Dendritic cell treated with granulocyte-macrophage colony-stimulating factor and Interleukin-4, amounts not matched to agents 40 ng/mL and 50 ng/mL, for 4 days (primary cell): ENCODE measurements at regions not wholly inside any gene's neighbourhood (a gene's known extent, or its start where the extent isn't known, plus 50 kb on each side); places are given as distances from the start of the nearest gene placed in this dataset.
"Not testable (repeated sequence)": the region's sequence is repeated elsewhere in the genome, so short reads cannot be mapped to it uniquely, and the experiment has no call there.

Source experiments
- H3K27ac Mint-ChIP-seq: one replicate; pipeline ENCODE4 v1.8.0; 2022; ENCODE audit warnings: mild to moderate bottlenecking, mixed read lengths
- H3K27me3 Mint-ChIP-seq: one replicate; pipeline ENCODE4 v1.8.0; 2022; ENCODE audit warnings: mild to moderate bottlenecking, mixed read lengths
- H3K36me3 Mint-ChIP-seq: one replicate; pipeline ENCODE4 v1.8.0; 2022; ENCODE audit warnings: low read depth, mixed read lengths
- H3K4me1 Mint-ChIP-seq: one replicate; pipeline ENCODE4 v1.8.0; 2022; ENCODE audit warnings: low read depth, mixed read lengths
- H3K4me3 Mint-ChIP-seq: one replicate; pipeline ENCODE4 v1.8.0; 2022; ENCODE audit warnings: mild to moderate bottlenecking, moderate library complexity, mixed read lengths
- H3K9me3 Mint-ChIP-seq: one replicate; pipeline ENCODE4 v1.8.0; 2022; ENCODE audit warnings: mixed read lengths
- intact Hi-C: fragments of 100-400 bp; cut with micrococcal nuclease; formaldehyde crosslinking; loops from one replicate; pipeline ENCODE4 v1.15.0; 2022

- Mint-ChIP-seq H3K27ac (no peak overlapping the region), H3K4me3 (no peak overlapping the region), H3K9me3 (no peaks in the 10 kb centered on the region), H3K4me1 (no peaks in the 10 kb centered on the region), H3K27me3 (no peaks in the 10 kb centered on the region), H3K36me3 (no peaks in the 10 kb centered on the region)
- intact Hi-C loops: no loop called here
These were observed 326.4 kb downstream of the DCHS2 start for GRCh38 chr4:154164931-154165839.

DNA sequence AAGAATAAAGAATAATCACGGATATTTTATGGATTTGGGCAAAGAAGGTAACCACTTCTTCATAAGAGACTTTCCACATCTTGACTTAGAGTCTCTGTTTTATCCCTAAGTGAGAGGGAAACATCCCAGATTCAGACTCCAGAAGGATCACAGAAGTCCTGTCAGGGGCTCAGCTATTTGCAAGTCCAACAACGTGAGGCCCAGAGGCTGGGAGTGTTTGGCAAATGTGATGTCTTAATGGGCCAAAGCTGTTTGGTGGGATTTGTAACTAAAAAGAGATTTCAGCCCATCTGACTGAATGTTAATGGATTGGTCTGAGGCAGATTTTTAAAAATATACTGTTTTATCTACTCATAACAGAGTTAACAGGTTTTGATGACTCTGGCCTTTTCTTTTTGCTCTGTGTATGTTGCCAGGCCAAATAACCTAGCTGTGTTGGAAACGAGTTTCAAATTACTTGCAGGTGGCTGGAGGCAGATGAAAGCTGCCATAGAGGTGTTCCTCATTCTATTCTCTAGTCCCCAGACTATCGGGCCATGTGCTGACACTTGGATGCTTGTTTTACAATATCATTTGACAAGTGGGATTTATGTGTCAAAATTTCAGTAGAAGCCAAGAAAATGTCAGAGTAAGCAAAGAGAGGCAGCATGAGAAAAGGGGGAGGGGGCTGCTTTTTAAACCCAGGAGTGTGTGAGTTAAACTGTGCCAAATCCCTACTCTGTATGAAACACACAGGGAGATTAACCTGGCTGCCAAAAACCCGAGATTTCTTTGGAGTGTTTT, 330.9 kb downstream of the DCHS2 start:
- no peaks in the 10 kb centered on the region for H3K9me3 Mint-ChIP-seq
- intact Hi-C loops: no loop called here
- no peak overlapping the region for H3K27ac Mint-ChIP-seq
- H3K36me3 Mint-ChIP-seq: no peaks in the 10 kb centered on the region
- no peak overlapping the region for H3K4me3 Mint-ChIP-seq
- H3K4me1 Mint-ChIP-seq: no peaks in the 10 kb centered on the region
- H3K27me3 Mint-ChIP-seq: no peaks in the 10 kb centered on the region

DNA sequence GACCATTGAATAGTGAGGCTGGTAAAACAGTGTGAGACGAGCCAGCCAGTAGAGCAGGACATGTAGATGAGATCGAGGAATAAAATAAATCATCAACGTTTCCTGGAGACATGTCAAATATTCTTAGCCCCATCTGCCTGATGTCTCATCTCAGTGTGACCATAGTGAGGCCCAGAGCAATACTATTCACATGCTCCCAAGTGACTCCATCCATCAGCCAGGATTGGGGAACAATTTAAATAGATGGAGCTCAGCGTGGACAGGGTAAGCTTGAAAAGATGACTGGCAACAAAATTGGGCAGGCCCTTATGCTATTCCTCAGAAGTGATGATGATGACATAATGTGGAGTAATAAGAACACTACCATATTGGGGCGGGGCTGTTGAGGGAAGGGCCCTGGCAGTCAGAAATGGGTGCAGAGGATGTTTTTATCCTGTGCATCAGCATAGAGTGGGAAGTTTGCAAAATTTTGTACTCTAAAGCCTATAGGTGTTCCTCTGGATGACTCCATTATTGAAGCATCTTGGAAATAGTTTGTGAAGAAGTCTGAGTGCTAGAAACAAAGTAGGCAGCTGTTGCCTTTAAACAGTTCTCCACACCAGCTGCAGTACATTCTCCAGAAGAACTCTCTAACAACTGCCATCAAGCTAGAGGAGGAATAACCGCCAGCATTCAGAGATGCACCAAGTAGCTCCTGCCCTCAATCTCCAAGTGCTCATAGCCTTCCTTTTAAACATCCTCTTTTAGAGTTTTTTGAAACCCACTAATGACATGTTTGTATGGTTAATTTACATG, 333.0 kb downstream of the DCHS2 start:
- no peak overlapping the region for H3K4me3 Mint-ChIP-seq
- intact Hi-C loops: no loop called here
- H3K4me1 Mint-ChIP-seq: no peaks in the 10 kb centered on the region
- H3K9me3 Mint-ChIP-seq: no peaks in the 10 kb centered on the region
- no peaks in the 10 kb centered on the region for H3K27me3 Mint-ChIP-seq
- no peaks in the 10 kb centered on the region for H3K36me3 Mint-ChIP-seq
- no peak overlapping the region for H3K27ac Mint-ChIP-seq

- Mint-ChIP-seq H3K27ac (no peak overlapping the region), H3K4me1 (no peaks in the 10 kb centered on the region), H3K4me3 (no peak overlapping the region)
These were observed 339.1 kb downstream of the DCHS2 start for GRCh38 chr4:154152546-154152945.

DNA sequence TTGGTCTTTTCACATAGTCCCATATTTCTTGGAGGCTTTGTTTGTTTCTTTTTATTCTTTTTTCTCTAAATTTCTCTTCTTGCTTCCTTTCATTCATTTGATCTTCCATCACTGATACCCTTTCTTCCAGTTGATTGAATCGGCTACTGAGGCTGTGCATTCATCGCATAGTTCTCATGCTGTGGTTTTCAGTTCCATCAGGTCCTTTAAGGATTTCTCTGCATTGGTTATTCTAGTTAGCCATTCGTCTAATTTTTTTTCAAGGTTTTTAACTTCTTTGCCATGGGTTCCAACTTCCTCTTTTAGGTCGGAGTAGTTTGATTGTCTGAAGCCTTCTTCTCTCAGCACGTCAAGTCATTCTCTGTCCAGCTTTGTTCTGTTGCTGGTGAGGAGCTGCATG, 342.4 kb downstream of the DCHS2 start:
- H3K27me3 Mint-ChIP-seq, H3K36me3 Mint-ChIP-seq, H3K4me3 Mint-ChIP-seq, H3K27ac Mint-ChIP-seq, H3K9me3 Mint-ChIP-seq, intact Hi-C loops, H3K4me1 Mint-ChIP-seq: not testable (repeated sequence)

More at GRCh38 chr4:154152546-154152945, 339.1 kb downstream of the DCHS2 start:
- Mint-ChIP-seq H3K27me3 (no peaks in the 10 kb centered on the region), H3K36me3 (no peaks in the 10 kb centered on the region), H3K9me3 (peaks cover 8% of the 10 kb centered on the region)
- intact Hi-C loops: no loop called here

GRCh38 chr4:154143720-154144119, 347.9 kb downstream of the DCHS2 start:
- Mint-ChIP-seq H3K4me3 (no peak overlapping the region), H3K27ac (no peak overlapping the region)
- intact Hi-C loops: no loop called here

DNA sequence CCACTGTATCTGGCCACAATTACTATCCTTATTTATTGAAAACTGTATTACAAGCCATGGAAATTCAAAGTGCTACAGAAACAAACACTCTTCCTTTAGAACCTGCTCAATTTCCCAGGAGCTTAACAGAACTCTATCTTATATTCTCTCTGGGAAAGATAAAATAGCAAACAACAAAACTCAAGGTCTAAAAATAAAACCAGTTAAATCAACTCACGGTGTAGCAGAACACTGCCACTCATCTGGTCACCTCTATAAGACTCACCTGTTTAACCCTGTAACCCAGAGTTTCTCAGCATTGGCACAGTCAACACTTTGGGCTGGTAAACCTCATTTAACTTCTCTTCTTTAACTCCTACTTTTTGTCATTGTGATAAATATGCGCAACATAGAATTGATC, 348.9 kb downstream of the DCHS2 start:
- H3K9me3 Mint-ChIP-seq: no peaks in the 10 kb centered on the region
- H3K27ac Mint-ChIP-seq: no peak overlapping the region
- H3K4me1 Mint-ChIP-seq: no peaks in the 10 kb centered on the region
- H3K4me3 Mint-ChIP-seq: no peak overlapping the region
- no peaks in the 10 kb centered on the region for H3K27me3 Mint-ChIP-seq
- intact Hi-C loops: no loop called here
- H3K36me3 Mint-ChIP-seq: no peaks in the 10 kb centered on the region

More at GRCh38 chr4:154143720-154144119, 347.9 kb downstream of the DCHS2 start:
- H3K9me3 Mint-ChIP-seq: no peaks in the 10 kb centered on the region
- H3K4me1 Mint-ChIP-seq: no peaks in the 10 kb centered on the region
- no peaks in the 10 kb centered on the region for H3K27me3 Mint-ChIP-seq
- H3K36me3 Mint-ChIP-seq: no peaks in the 10 kb centered on the region

DNA sequence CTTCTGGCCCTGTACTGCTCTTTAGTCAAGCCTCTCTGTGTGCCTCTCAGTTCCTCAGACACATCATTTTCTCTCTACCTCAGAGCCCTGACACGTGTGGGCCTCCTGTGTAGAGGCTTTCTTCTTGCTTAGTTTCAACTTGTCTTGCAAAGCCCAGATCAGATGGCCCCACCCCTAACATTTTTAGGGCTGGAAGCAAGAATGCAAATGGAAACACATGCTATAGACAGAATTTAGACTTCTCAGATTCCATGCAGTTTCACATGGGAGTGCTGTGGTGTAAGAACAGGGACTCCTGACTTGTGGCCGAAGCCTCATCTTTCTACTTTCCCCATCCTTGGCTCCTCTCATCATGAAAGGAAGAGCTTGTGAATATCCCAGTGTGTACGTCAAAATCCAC, 350.7 kb downstream of the DCHS2 start:
- H3K4me3 Mint-ChIP-seq: no peak overlapping the region
- H3K27ac Mint-ChIP-seq: no peak overlapping the region
- intact Hi-C loops: no loop called here
- H3K4me1 Mint-ChIP-seq: no peaks in the 10 kb centered on the region
- no peaks in the 10 kb centered on the region for H3K36me3 Mint-ChIP-seq
- no peaks in the 10 kb centered on the region for H3K27me3 Mint-ChIP-seq
- H3K9me3 Mint-ChIP-seq: no peaks in the 10 kb centered on the region

- Mint-ChIP-seq H3K36me3 (no peaks in the 10 kb centered on the region), H3K4me3 (no peak overlapping the region), H3K27ac (no peak overlapping the region), H3K4me1 (no peaks in the 10 kb centered on the region), H3K9me3 (no peaks in the 10 kb centered on the region), H3K27me3 (no peaks in the 10 kb centered on the region)
- intact Hi-C loops: no loop called here
These were observed 348.5 kb upstream of the SFRP2 start for GRCh38 chr4:154137320-154137905.

DNA sequence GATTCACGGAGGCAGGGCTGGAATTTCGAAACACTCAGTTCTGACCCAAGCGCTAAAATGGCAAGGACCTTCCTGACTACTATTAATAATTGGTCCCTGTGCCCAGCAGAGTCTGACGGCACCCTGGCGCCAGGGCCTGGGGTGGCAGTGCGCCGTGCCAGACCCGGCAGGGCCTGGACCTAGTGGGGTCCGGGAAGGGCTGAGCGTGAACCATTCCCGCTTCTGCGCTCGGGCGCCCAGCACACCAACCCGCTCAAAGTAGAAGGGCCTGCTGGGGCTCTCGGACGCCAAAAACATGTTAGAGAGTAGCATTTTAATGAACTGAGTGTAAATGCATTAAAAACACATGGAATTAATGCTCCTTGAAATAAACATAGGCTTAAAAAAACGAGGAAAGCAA, 346.7 kb upstream of the SFRP2 start:
- H3K27ac Mint-ChIP-seq: no peak overlapping the region
- H3K9me3 Mint-ChIP-seq: no peaks in the 10 kb centered on the region
- intact Hi-C loops: no loop called here
- H3K4me1 Mint-ChIP-seq: no peaks in the 10 kb centered on the region
- H3K27me3 Mint-ChIP-seq: no peaks in the 10 kb centered on the region
- H3K36me3 Mint-ChIP-seq: no peaks in the 10 kb centered on the region
- no peak overlapping the region for H3K4me3 Mint-ChIP-seq

- Mint-ChIP-seq H3K9me3 (peaks cover 10% of the 10 kb centered on the region), H3K4me3 (no peak overlapping the region), H3K27me3 (no peaks in the 10 kb centered on the region), H3K4me1 (no peaks in the 10 kb centered on the region), H3K36me3 (no peaks in the 10 kb centered on the region), H3K27ac (no peak overlapping the region)
- intact Hi-C loops: no loop called here
These were observed 343.5 kb upstream of the SFRP2 start for GRCh38 chr4:154132406-154132805.

GRCh38 chr4:154126276-154126675, 337.4 kb upstream of the SFRP2 start:
- no peak overlapping the region for H3K4me3 Mint-ChIP-seq
- H3K27me3 Mint-ChIP-seq: no peaks in the 10 kb centered on the region
- H3K36me3 Mint-ChIP-seq: no peaks in the 10 kb centered on the region
- peaks cover 23% of the 10 kb centered on the region for H3K9me3 Mint-ChIP-seq
- no peaks in the 10 kb centered on the region for H3K4me1 Mint-ChIP-seq
- intact Hi-C loops: no loop called here
- no peak overlapping the region for H3K27ac Mint-ChIP-seq

GRCh38 chr4:154125340-154125739, 336.5 kb upstream of the SFRP2 start:
- H3K27me3 Mint-ChIP-seq: no peaks in the 10 kb centered on the region

More at GRCh38 chr4:154125340-154125739, 336.5 kb upstream of the SFRP2 start:
- no peaks in the 10 kb centered on the region for H3K36me3 Mint-ChIP-seq
- H3K4me1 Mint-ChIP-seq: no peaks in the 10 kb centered on the region
- no peak overlapping the region for H3K27ac Mint-ChIP-seq
- H3K9me3 Mint-ChIP-seq: peaks cover 23% of the 10 kb centered on the region
- intact Hi-C loops: no loop called here
- H3K4me3 Mint-ChIP-seq: no peak overlapping the region
